ENCODE measurements at regions not wholly inside any gene's neighbourhood (a gene's known extent, or its start where the extent isn't known, plus 50 kb on each side); places are given as distances from the start of the nearest gene placed in this dataset.

- no peak for TF ChIP-seq CTCF (IDR thresholded peaks at IDR 0.05; ENCODE audit: extremely low read depth in 1 of 2, insufficient read depth in 1 of 2, low read depth in 1 of 2, low read length in 2 of 2)
- TF ChIP-seq EZH2 (IDR thresholded peaks at IDR 0.05; ENCODE audit: borderline replicate concordance, low read depth, low read length, severe bottlenecking), result no peak
- no peak for TF ChIP-seq POLR2A (IDR thresholded peaks at IDR 0.05; ENCODE audit: low read depth, low read length)
- TF ChIP-seq FOS (IDR thresholded peaks at IDR 0.05; ENCODE audit: borderline replicate concordance, insufficient read depth, low read length), result no peak
- TF ChIP-seq MYC (IDR thresholded peaks at IDR 0.05; ENCODE audit: low read depth, low read length), result no peak
- no peak for TF ChIP-seq MAX (IDR thresholded peaks at IDR 0.05; ENCODE audit: insufficient read depth, insufficient read length)
- no peak for TF ChIP-seq POLR2AphosphoS5 (IDR thresholded peaks at IDR 0.05; ENCODE audit: insufficient read depth, low read depth, low read length)
- TF ChIP-seq GATA2 (IDR thresholded peaks at IDR 0.05; ENCODE audit: insufficient read depth, insufficient read length, low read depth, low read length), result no peak
These were observed 228.5 kb downstream of the RFC3 start for GRCh38 chr13:34046457-34046856.
